Skeletal muscle tissue (tissue), 3 donors: ENCODE measurements at regions not wholly inside any gene's neighbourhood (a gene's known extent, or its start where the extent isn't known, plus 50 kb on each side); places are given as distances from the start of the nearest gene placed in this dataset.
"Not testable (repeated sequence)": the region's sequence is repeated elsewhere in the genome, so short reads cannot be mapped to it uniquely, and the experiment has no call there.

Experiments used
- H3K27ac ChIP-seq: one replicate; pipeline ENCODE4 v1.7.0; 2013; ENCODE audit warnings: mild to moderate bottlenecking, low read depth, low read length, inconsistent platforms
- H3K27me3 ChIP-seq, 3 donors: one replicate each; pipeline ENCODE4 v1.7.0; 2013; ENCODE audit warnings: low read length in 3 of 3; ENCODE audit not compliant: control insufficient read depth in 3 of 3, insufficient read depth in 3 of 3
- H3K36me3 ChIP-seq, 3 donors: one replicate each; pipeline ENCODE4 v1.7.0; 2013; ENCODE audit warnings: low read length in 3 of 3; ENCODE audit not compliant: control insufficient read depth in 3 of 3, insufficient read depth in 3 of 3
- H3K4me1 ChIP-seq, 3 donors: one replicate each; pipeline ENCODE4 v1.7.0; 2013; ENCODE audit warnings: low read length in 3 of 3, mild to moderate bottlenecking in 3 of 3; ENCODE audit not compliant: control insufficient read depth in 3 of 3, insufficient read depth in 3 of 3
- H3K4me3 ChIP-seq, 3 donors: one replicate each; pipeline ENCODE4 v1.7.0; 2013; ENCODE audit warnings: low read length in 3 of 3
- H3K9ac ChIP-seq, 3 donors: one replicate each; pipeline ENCODE4 v1.7.0; 2013; ENCODE audit warnings: low read length in 3 of 3, mild to moderate bottlenecking in 3 of 3, moderate library complexity in 2 of 3, low read depth in 1 of 3
- H3K9me3 ChIP-seq, 3 donors: one replicate each; pipeline ENCODE4 v1.7.0; 2013; ENCODE audit warnings: low read length in 3 of 3; ENCODE audit not compliant: control insufficient read depth in 3 of 3
- donor health status: Osteomylitis.

DNA sequence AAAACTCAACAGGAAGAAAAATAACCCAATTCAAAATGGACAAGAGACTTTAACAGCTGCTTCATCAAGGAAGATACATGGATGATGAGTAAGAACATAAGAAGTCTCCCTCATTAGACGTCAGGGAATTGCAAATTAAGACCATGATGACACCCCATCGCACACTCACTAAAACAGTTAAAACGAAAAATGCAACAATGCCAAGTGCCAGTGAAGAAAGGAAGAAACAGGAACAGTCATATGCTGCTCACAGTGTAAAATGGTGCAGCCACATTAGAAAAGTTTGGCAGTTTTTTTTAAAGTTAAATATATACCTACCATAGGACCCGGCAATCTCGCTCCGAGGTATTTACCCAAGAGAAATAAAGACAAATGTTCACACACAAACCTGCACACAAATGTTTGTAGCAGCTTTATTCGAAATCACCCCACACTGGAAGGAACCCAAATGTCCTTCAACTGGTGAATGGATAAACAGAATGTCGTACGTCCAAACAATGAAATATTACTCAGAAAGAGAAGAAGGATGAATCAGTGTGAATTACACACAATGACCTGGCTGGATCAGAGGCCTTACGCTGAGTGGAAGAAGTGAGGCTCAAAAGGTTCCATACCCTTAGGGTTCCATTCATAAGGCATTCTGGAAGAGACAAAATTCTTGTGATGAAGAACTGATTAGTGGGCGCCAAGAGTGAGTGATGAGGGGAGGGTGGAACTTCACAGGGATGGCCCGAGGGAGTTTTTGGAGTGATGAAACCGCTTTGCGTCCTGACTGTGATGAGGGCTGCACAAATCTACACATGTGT lies 110.3 kb downstream of the C16orf95 start:
- H3K4me1 ChIP-seq: peaks cover 0 to 4% (median 0%) of the 10 kb centered on the region in 3 donors
- no peak overlapping the region for H3K4me3 ChIP-seq
- H3K36me3 ChIP-seq: no peaks in the 10 kb centered on the region
- no peak overlapping the region for H3K9ac ChIP-seq
- peak overlapping the region; percentile 19 for H3K27ac ChIP-seq
- H3K27me3 ChIP-seq: peaks cover 0 to 5% (median 0%) of the 10 kb centered on the region in 3 donors
- no peaks in the 10 kb centered on the region for H3K9me3 ChIP-seq

DNA sequence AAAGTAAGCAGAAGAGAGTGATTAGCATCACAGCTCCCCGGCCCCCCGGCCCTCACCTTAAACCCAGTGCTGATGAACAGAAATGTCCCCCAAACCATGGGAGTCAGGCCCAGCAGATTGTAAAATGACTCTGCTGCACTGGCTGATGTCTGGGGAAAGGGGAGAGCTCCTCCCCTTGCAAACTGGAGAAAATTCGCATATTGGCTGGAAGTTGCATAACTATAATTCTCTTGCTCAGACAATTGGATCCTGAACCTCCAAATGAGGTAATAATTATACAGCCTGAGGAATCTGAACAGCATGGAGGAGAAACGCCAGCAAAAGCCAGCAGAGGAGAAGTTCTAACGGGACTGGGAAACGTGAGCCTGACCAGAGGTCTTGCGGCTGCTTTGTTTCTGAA lies 109.7 kb downstream of the C16orf95 start:
- peak overlapping the region; percentile 19 for H3K27ac ChIP-seq
- no peak overlapping the region for H3K9ac ChIP-seq

DNA sequence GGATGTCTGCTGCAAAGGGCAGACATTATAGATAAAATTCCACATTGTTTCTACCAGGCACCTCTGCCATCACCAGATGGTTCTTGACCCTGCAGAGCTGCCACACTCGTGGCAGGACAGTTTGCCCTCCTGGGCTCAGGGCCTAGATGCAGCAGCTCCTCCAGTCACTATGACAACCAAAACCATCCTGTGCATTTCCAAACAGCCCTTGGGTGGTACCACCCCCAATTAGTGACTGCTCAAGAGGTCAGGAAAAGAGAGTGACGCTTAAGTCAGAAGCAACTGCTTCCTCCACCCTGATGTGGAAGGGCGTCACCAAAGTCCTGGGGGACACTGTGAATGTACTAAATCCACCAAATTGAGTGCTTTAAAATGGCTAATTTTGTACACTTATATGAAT lies 109.2 kb downstream of the C16orf95 start:
- peaks cover 0 to 5% (median 0%) of the 10 kb centered on the region in 3 donors for H3K27me3 ChIP-seq
- H3K36me3 ChIP-seq: no peaks in the 10 kb centered on the region
- H3K9me3 ChIP-seq: no peaks in the 10 kb centered on the region
- no peak overlapping the region for H3K9ac ChIP-seq
- H3K4me3 ChIP-seq: no peak overlapping the region
- no peak overlapping the region for H3K27ac ChIP-seq
- H3K4me1 ChIP-seq: peaks cover 0 to 4% (median 0%) of the 10 kb centered on the region in 3 donors

More for the DNA sequence above, 109.7 kb downstream of the C16orf95 start:
- Histone ChIP-seq H3K4me1 (peaks cover 0 to 4% (median 0%) of the 10 kb centered on the region in 3 donors), H3K9me3 (no peaks in the 10 kb centered on the region), H3K4me3 (no peak overlapping the region), H3K36me3 (no peaks in the 10 kb centered on the region), H3K27me3 (peaks cover 0 to 5% (median 0%) of the 10 kb centered on the region in 3 donors)

- not testable (repeated sequence) for H3K4me1 ChIP-seq, H3K27me3 ChIP-seq, H3K27ac ChIP-seq, H3K9me3 ChIP-seq, H3K9ac ChIP-seq, H3K4me3 ChIP-seq, H3K36me3 ChIP-seq
Observed at GRCh38 chr16:87208968-87209367, 108.2 kb downstream of the C16orf95 start.

DNA sequence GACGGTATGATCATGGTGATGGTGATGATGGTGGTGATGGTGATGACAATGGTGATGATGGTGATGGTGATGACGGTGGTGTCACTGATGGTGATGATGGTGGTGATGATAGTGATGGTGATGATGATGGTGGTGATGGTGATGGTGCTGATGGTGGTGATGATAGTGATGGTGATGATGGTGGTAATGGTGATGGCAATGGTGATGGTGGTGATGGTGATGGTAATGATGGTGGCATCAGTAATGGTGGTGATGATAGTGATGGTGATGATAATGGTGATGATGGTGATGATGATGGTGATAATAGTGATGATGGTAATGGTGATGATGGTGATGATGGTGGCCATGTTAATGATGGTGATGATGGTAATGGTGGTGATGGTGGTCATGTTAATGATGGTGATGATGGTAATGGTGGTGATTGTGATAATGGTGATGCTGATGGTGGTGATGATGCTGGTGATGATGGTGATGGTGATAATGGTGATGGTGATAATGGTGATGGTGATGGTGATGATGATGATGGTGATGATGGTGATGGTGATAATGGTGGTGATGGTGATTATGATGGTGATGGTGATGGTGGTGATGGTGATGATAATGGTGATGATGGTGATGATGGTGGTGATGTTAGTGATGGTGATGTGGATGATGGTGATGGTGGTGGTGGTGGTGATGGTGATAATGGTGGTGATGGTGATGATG lies 107.2 kb downstream of the C16orf95 start:
- Histone ChIP-seq H3K4me1 (no peaks in the 10 kb centered on the region), H3K27me3 (no peaks in the 10 kb centered on the region), H3K36me3 (no peaks in the 10 kb centered on the region), H3K9ac (no peak overlapping the region), H3K9me3 (no peaks in the 10 kb centered on the region), H3K4me3 (no peak overlapping the region), H3K27ac (no peak overlapping the region)

DNA sequence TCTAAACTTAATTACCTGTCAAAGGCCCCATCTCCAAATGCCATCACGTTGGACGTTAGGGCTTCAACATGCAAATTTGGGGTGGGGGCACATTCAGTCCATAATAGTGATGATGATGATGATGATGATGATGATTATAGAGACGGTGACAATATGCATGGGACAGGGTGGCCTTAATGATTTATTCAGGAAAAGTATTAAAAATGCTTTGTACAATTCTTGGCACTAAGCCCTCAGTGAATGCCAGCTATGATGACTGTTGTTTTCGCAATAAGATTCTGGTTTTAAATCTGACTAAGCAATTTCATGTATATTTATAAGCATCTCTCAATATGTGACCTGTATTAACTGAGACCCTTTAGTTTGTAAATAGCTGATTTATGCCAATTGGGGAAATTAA lies 106.3 kb downstream of the C16orf95 start:
- Histone ChIP-seq H3K9me3 (no peaks in the 10 kb centered on the region), H3K27me3 (peaks cover 0 to 1% (median under 1%) of the 10 kb centered on the region in 3 donors), H3K36me3 (no peaks in the 10 kb centered on the region), H3K27ac (no peak overlapping the region), H3K9ac (no peak overlapping the region), H3K4me1 (no peaks in the 10 kb centered on the region), H3K4me3 (no peak overlapping the region)

DNA sequence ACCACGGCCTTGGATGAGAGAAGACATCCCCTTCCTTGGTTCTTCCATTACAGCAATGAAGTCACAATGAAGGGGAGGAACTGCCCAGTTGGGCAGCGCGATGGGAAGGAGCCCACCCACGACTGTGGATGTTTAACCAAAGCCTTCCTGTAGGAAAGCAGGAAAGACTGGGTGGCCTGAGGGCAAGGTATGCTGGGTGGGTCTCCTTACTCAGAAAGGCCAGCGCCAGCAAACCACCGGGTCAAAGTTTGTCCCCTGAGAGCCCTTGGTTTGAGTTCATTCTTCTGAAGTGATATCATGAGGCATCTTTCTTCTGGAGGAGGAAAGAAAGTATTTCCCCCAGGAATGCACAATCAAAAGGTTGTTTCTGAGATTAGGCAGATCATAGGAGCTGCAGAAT lies 105.2 kb downstream of the C16orf95 start:
- Histone ChIP-seq H3K27me3 (peaks cover 0 to 3% (median 2%) of the 10 kb centered on the region in 3 donors), H3K4me3 (no peak overlapping the region), H3K36me3 (no peaks in the 10 kb centered on the region)

GRCh38 chr16:87213536-87213935 lies 103.7 kb downstream of the C16orf95 start:
- no peak overlapping the region for H3K4me3 ChIP-seq
- no peak overlapping the region for H3K27ac ChIP-seq
- H3K4me1 ChIP-seq: no peaks in the 10 kb centered on the region
- H3K9me3 ChIP-seq: no peaks in the 10 kb centered on the region
- no peaks in the 10 kb centered on the region for H3K36me3 ChIP-seq
- H3K9ac ChIP-seq: no peak overlapping the region
- peaks cover 0 to 3% (median 2%) of the 10 kb centered on the region in 3 donors for H3K27me3 ChIP-seq

More for the DNA sequence above, 105.2 kb downstream of the C16orf95 start:
- Histone ChIP-seq H3K9me3 (no peaks in the 10 kb centered on the region), H3K9ac (no peak overlapping the region), H3K4me1 (no peaks in the 10 kb centered on the region), H3K27ac (no peak overlapping the region)

DNA sequence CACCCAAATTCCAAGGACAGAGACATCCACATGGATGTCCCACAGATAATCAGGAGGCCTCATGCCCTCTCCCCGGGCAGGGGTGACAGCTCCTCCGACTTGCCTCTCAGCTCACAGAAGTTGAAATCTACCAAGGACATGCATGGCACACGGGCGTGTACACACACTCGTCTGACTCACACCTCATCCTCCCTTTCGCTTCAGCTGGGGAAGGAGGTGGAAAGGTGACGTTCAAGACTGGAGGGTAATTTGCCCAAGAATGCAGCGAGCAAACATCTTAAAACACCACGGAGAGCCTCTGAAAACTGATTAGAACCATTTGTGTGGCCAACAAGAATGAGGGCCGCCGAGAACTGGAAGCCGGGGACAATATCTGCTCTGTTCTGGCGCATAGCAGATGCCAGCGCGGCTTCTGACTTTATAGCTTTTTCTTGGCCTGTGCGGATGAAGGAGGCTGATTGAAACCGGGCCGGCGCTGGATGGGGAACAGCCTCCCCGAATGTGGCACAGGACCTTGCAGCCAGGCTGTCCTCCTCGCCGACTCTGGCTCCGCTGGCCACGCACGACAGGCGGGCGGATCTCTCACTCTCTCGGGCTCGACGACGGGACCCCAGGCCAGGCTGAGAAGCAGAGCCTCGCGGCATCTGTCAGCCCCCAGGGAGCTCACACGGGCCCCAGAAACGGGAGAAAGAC lies 100.9 kb downstream of the C16orf95 start:
- no peaks in the 10 kb centered on the region for H3K4me1 ChIP-seq
- no peaks in the 10 kb centered on the region for H3K9me3 ChIP-seq
- no peak overlapping the region for H3K27ac ChIP-seq
- no peak overlapping the region for H3K4me3 ChIP-seq
- H3K36me3 ChIP-seq: no peaks in the 10 kb centered on the region
- H3K9ac ChIP-seq: peak overlapping the region in 1 of 3 donors; percentile 45
- H3K27me3 ChIP-seq: peaks cover 0 to 3% (median 2%) of the 10 kb centered on the region in 3 donors
